Gastrocnemius medialis (tissue), 4 donors: ENCODE measurements at regions not wholly inside any gene's neighbourhood (a gene's known extent, or its start where the extent isn't known, plus 50 kb on each side); places are given as distances from the start of the nearest gene placed in this dataset.

Experiments used
- ATAC-seq, 2 donors: fragments of 150-250 bp; one replicate each; pipeline ENCODE4 v1.9.1; 2016
- DNase-seq, 2 donors: peaks; one replicate each; pipeline ENCODE4 v3.0.0-alpha.2; 2019
- H3K27ac ChIP-seq, 4 donors: fragments of 200-600 bp; sonication (generic); 1 replicate in 1 of 4; 2 replicates in 3 of 4; pipeline ENCODE4 v1.5.1; 2016 to 2018; ENCODE audit warnings: mild to moderate bottlenecking in 2 of 4, moderate library complexity in 1 of 4
- H3K27me3 ChIP-seq, 3 donors: fragments of 200-600 bp; sonication (generic) in 2 of 3; 1 replicate in 1 of 3; 2 replicates in 2 of 3; pipeline versions ENCODE4 v1.5.1 to v1.6.0; 2016 to 2019; ENCODE audit warnings: mild to moderate bottlenecking in 1 of 3, moderate library complexity in 1 of 3
- H3K36me3 ChIP-seq, 2 donors: fragments of 200-600 bp; sonication (generic) in 1 of 2; one replicate each; pipeline ENCODE4 v1.5.1; 2017 to 2018
- H3K4me1 ChIP-seq, 2 donors: fragments of 200-600 bp; sonication (generic) in 1 of 2; one replicate each; pipeline ENCODE4 v1.5.1; 2016 to 2017; ENCODE audit warnings: mild to moderate bottlenecking in 2 of 2
- H3K4me3 ChIP-seq, 4 donors: fragments of 200-600 bp; sonication (generic) in 3 of 4; 1 replicate in 1 of 4; 2 replicates in 3 of 4; pipeline ENCODE4 v1.5.1; 2016 to 2019; ENCODE audit warnings: mild to moderate bottlenecking in 2 of 4
- H3K9me3 ChIP-seq, 3 donors: fragments of 200-600 bp; sonication (generic) in 2 of 3; 1 replicate in 1 of 3; 2 replicates in 2 of 3; pipeline ENCODE4 v1.5.1; 2016 to 2019
- CTCF ChIP-seq, 5 experiments: fragments of 450-650 bp in 3 of 5; fragments of 200-600 bp in 2 of 5; sonication (generic) in 2 of 5; IDR thresholded peaks in 4 of 5; conservative IDR thresholded peaks in 1 of 5; 1 replicate in 4 of 5; 2 replicates in 1 of 5; pipeline ENCODE4 v1.5.1; 2016 to 2019; ENCODE audit warnings: antibody characterized with exemption in 5 of 5, mild to moderate bottlenecking in 3 of 5, moderate library complexity in 3 of 5
- POLR2A ChIP-seq, 2 donors: fragments of 450-650 bp; IDR thresholded peaks; one replicate each; pipeline ENCODE4 v1.6.1; 2017; ENCODE audit warnings: antibody characterized with exemption in 2 of 2, mild to moderate bottlenecking in 2 of 2, moderate library complexity in 2 of 2
- in situ Hi-C, 4 donors: fragments of 200-750 bp; cut with MboI; loops; one replicate each; pipeline versions ENCODE4 v1.15.0 to v1.8.0; 2017; ENCODE audit warnings: low sequenced_read_pairs in 4 of 4
- intact Hi-C: fragments of 100-400 bp; cut with DNase I; formaldehyde crosslinking; loops from one replicate; pipeline ENCODE4 v1.15.1; 2023; ENCODE audit warnings: low total_unique reads

GRCh38 chr10:59025981-59026765 lies 150.3 kb upstream of the PHYHIPL start:
- Histone ChIP-seq H3K27me3 (no peaks in the 10 kb centered on the region), H3K4me3 (no peak overlapping the region), H3K36me3 (no peaks in the 10 kb centered on the region), H3K9me3 (no peaks in the 10 kb centered on the region), H3K27ac (no peak overlapping the region), H3K4me1 (no peaks in the 10 kb centered on the region)
- intact Hi-C loops (no loop called here), in situ Hi-C loops (no loop called here)
- no peak for TF ChIP-seq POLR2A (IDR thresholded peaks at IDR 0.05)
- no peak for TF ChIP-seq CTCF (IDR thresholded peaks at IDR 0.05 in 4 of 5, conservative IDR thresholded peaks at IDR 0.05 in 1 of 5)
- DNase-seq, result no peak
- ATAC-seq, result no peak

- in situ Hi-C loops (no loop called here), intact Hi-C loops (no loop called here)
- no peak overlapping the region for H3K27ac ChIP-seq
- H3K27me3 ChIP-seq, result no peaks in the 10 kb centered on the region
- no peaks in the 10 kb centered on the region for H3K36me3 ChIP-seq
- no peak overlapping the region for H3K4me3 ChIP-seq
- DNase-seq, result no peak
- H3K9me3 ChIP-seq, result no peaks in the 10 kb centered on the region
- TF ChIP-seq CTCF (IDR thresholded peaks at IDR 0.05 in 4 of 5, conservative IDR thresholded peaks at IDR 0.05 in 1 of 5), result no peak
- no peak for TF ChIP-seq POLR2A (IDR thresholded peaks at IDR 0.05)
- ATAC-seq, result no peak
- no peaks in the 10 kb centered on the region for H3K4me1 ChIP-seq
Observed at GRCh38 chr10:59027975-59028655, 148.3 kb upstream of the PHYHIPL start.

GRCh38 chr10:59033622-59034021 lies 142.8 kb upstream of the PHYHIPL start:
- Histone ChIP-seq H3K27ac (no peak overlapping the region), H3K9me3 (no peaks in the 10 kb centered on the region), H3K36me3 (no peaks in the 10 kb centered on the region), H3K4me3 (no peak overlapping the region), H3K27me3 (no peaks in the 10 kb centered on the region), H3K4me1 (peaks cover 0 to 5% of the 10 kb centered on the region in 2 donors)
- in situ Hi-C loops (no loop called here), intact Hi-C loops (no loop called here)
- no peak for DNase-seq
- ATAC-seq, result no peak
- TF ChIP-seq POLR2A (IDR thresholded peaks at IDR 0.05), result no peak

- ATAC-seq (no peak), DNase-seq (no peak)
- in situ Hi-C loops (no loop called here), intact Hi-C loops (no loop called here)
- no peaks in the 10 kb centered on the region for H3K36me3 ChIP-seq
- no peak overlapping the region for H3K27ac ChIP-seq
- H3K4me1 ChIP-seq, result peaks cover 0 to 5% of the 10 kb centered on the region in 2 donors
- TF ChIP-seq CTCF (IDR thresholded peaks at IDR 0.05 in 4 of 5, conservative IDR thresholded peaks at IDR 0.05 in 1 of 5), result no peak
- TF ChIP-seq POLR2A (IDR thresholded peaks at IDR 0.05), result no peak
- no peaks in the 10 kb centered on the region for H3K9me3 ChIP-seq
- H3K27me3 ChIP-seq, result no peaks in the 10 kb centered on the region
- no peak overlapping the region for H3K4me3 ChIP-seq
Observed at GRCh38 chr10:59036311-59037017, 140.0 kb upstream of the PHYHIPL start.

GRCh38 chr10:59037018-59037389 lies 139.4 kb upstream of the PHYHIPL start:
- H3K4me3 ChIP-seq, result no peak overlapping the region
- in situ Hi-C loops, result no loop called here

More at GRCh38 chr10:59037018-59037389, 139.4 kb upstream of the PHYHIPL start:
- Histone ChIP-seq H3K4me1 (peaks cover 0 to 5% of the 10 kb centered on the region in 2 donors), H3K36me3 (no peaks in the 10 kb centered on the region), H3K27ac (no peak overlapping the region), H3K9me3 (no peaks in the 10 kb centered on the region), H3K27me3 (no peaks in the 10 kb centered on the region)
- DNase-seq, result no peak
- intact Hi-C loops, result no loop called here
- no peak for ATAC-seq
- TF ChIP-seq CTCF (IDR thresholded peaks at IDR 0.05 in 4 of 5, conservative IDR thresholded peaks at IDR 0.05 in 1 of 5), result no peak
- no peak for TF ChIP-seq POLR2A (IDR thresholded peaks at IDR 0.05)
